ENCODE measurements at regions not wholly inside any gene's neighbourhood (a gene's known extent, or its start where the extent isn't known, plus 50 kb on each side); places are given as distances from the start of the nearest gene placed in this dataset.

- TF ChIP-seq POLR2AphosphoS5 (IDR thresholded peaks at IDR 0.05) (no peak), CTCF (IDR thresholded peaks at IDR 0.05) (no peak)
These were observed 70.0 kb upstream of the CD2AP start for GRCh38 chr6:47407300-47408281.

Data from sigmoid colon (tissue), 4 donors.